Endodermal cell (in vitro differentiated cells): ENCODE measurements at regions not wholly inside any gene's neighbourhood (a gene's known extent, or its start where the extent isn't known, plus 50 kb on each side); places are given as distances from the start of the nearest gene placed in this dataset.

Experiments
- DNase-seq: peaks from one replicate; pipeline ENCODE4 v3.0.0-alpha.2; 2017
- H3K27ac ChIP-seq: 2 replicates; pipeline ENCODE4 v1.5.1; 2013; ENCODE audit warnings: mild to moderate bottlenecking, low read depth, low read length, moderate library complexity
- H3K27me3 ChIP-seq: 2 replicates; pipeline ENCODE4 v1.6.1; 2013; ENCODE audit warnings: mild to moderate bottlenecking, low read length, moderate library complexity; ENCODE audit not compliant: insufficient read depth, control insufficient read depth, poor library complexity, severe bottlenecking
- H3K36me3 ChIP-seq: 2 replicates; pipeline ENCODE4 v1.7.0; 2013; ENCODE audit warnings: mild to moderate bottlenecking, low read length, moderate library complexity; ENCODE audit not compliant: control insufficient read depth, insufficient read depth
- H3K4me1 ChIP-seq: one replicate; pipeline ENCODE4 v1.7.0; 2013; ENCODE audit warnings: low read length; ENCODE audit not compliant: control insufficient read depth, insufficient read depth
- H3K4me3 ChIP-seq: 2 replicates; pipeline ENCODE4 v1.5.1; 2013; ENCODE audit warnings: mild to moderate bottlenecking, low read length, moderate library complexity
- H3K9ac ChIP-seq: 2 replicates; pipeline ENCODE4 v1.6.1; 2013; ENCODE audit warnings: mild to moderate bottlenecking, low read length, moderate library complexity; ENCODE audit not compliant: poor library complexity, severe bottlenecking; ENCODE audit errors: extremely low read depth
- H3K9me3 ChIP-seq: 2 replicates; pipeline ENCODE4 v1.6.1; 2013; ENCODE audit warnings: mild to moderate bottlenecking, low read length, moderate library complexity; ENCODE audit not compliant: control insufficient read depth
- H3K27ac Mint-ChIP-seq: 2 replicates; pipeline ENCODE4 v1.8.0; 2020; ENCODE audit warnings: mixed read lengths
- H3K27me3 Mint-ChIP-seq: 2 replicates; pipeline ENCODE4 v1.8.0; 2021; ENCODE audit warnings: mild to moderate bottlenecking, mixed read lengths; ENCODE audit not compliant: insufficient read depth
- H3K36me3 Mint-ChIP-seq: 2 replicates; pipeline ENCODE4 v1.8.0; 2020; ENCODE audit warnings: low read depth, mixed read lengths
- H3K4me1 Mint-ChIP-seq: 2 replicates; pipeline ENCODE4 v1.8.0; 2020; ENCODE audit warnings: mixed read lengths
- H3K4me3 Mint-ChIP-seq: 2 replicates; pipeline ENCODE4 v1.8.0; 2020; ENCODE audit warnings: mild to moderate bottlenecking, moderate library complexity, mixed read lengths
- H3K9me3 Mint-ChIP-seq: 2 replicates; pipeline ENCODE4 v1.8.0; 2020; ENCODE audit warnings: mild to moderate bottlenecking, mixed read lengths
- WGBS, 2 experiments: methylation state at CpG; one replicate each; pipeline versions ENCODE4 v1.1.5 to v1.1.7; 2013; ENCODE audit warnings: missing lambda C conversion rate in 2 of 2, mixed read lengths in 1 of 2; ENCODE audit not compliant: insufficient coverage in 1 of 2, insufficient read length in 1 of 2; 5-methylcytosine and 5-hydroxymethylcytosine counted together
- TF ChIP-seq, protein P1 (sequence below): fragments of 200-600 bp; sonication (generic); conservative IDR thresholded peaks from 2 replicates; pipeline ENCODE4 v1.5.0; 2021; ENCODE audit warnings: antibody characterized with exemption, mild to moderate bottlenecking

DNA sequence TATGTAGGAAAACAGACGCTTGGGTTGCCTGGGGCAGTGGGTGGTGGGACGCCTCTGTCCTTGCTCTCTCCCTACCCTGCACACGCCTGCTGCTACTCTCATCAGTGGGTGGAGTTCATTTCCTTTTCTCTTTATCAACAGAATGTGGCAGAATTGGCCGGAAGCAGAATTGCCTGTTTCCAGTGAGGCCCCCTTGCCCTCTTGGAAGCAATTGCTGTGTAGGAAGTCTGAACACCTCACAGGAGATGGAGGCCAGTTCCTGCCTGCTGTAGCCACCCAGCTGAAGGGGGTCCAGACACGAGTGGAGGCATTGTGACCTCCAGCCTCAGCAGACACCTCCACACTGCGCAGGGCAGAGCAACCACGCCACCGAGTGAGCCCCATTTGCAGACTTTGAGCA, 331.6 kb upstream of the ZNF32 start:
- no peaks in the 10 kb centered on the region for H3K36me3 Mint-ChIP-seq
- H3K4me1 Mint-ChIP-seq: no peaks in the 10 kb centered on the region
- no peaks in the 10 kb centered on the region for H3K9me3 ChIP-seq

DNA sequence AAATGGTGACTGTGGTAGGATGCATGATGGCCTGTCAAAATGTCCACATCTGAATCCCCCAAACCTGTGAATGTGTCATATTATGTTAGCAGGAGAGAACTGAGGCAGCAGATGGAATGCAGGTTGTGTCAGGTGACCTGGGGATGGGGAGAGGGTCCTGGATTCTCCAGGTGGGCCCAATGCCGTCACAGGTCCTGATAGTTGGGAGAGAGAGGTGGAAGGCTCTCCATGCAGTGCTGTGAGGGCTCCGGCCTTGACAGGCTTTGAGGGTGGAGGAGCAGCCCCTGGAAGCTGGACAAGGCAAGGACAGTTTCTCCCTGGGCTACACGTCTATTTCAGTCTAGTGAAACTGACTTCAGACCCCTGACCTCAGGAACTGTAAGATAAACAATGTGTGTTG, 330.9 kb upstream of the ZNF32 start:
- no peaks in the 10 kb centered on the region for H3K4me1 ChIP-seq
- H3K4me3 ChIP-seq: no peak overlapping the region
- Mint-ChIP-seq H3K4me3 (no peak overlapping the region), H3K4me1 (no peaks in the 10 kb centered on the region), H3K27ac (no peak overlapping the region), H3K27me3 (no peaks in the 10 kb centered on the region), H3K9me3 (no peaks in the 10 kb centered on the region), H3K36me3 (no peaks in the 10 kb centered on the region)
- H3K9me3 ChIP-seq: no peaks in the 10 kb centered on the region
- H3K27me3 ChIP-seq: no peaks in the 10 kb centered on the region
- H3K36me3 ChIP-seq: no peaks in the 10 kb centered on the region
- no peak for DNase-seq
- TF ChIP-seq, protein P1, sequence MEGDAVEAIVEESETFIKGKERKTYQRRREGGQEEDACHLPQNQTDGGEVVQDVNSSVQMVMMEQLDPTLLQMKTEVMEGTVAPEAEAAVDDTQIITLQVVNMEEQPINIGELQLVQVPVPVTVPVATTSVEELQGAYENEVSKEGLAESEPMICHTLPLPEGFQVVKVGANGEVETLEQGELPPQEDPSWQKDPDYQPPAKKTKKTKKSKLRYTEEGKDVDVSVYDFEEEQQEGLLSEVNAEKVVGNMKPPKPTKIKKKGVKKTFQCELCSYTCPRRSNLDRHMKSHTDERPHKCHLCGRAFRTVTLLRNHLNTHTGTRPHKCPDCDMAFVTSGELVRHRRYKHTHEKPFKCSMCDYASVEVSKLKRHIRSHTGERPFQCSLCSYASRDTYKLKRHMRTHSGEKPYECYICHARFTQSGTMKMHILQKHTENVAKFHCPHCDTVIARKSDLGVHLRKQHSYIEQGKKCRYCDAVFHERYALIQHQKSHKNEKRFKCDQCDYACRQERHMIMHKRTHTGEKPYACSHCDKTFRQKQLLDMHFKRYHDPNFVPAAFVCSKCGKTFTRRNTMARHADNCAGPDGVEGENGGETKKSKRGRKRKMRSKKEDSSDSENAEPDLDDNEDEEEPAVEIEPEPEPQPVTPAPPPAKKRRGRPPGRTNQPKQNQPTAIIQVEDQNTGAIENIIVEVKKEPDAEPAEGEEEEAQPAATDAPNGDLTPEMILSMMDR: no peak
- no peak overlapping the region for H3K9ac ChIP-seq
- WGBS, 2 experiments: 83 to 86% methylated on average over 1 to 3 of the region's 3 CpGs
- no peak overlapping the region for H3K27ac ChIP-seq

More for the DNA sequence above, 331.6 kb upstream of the ZNF32 start:
- Histone ChIP-seq H3K36me3 (no peaks in the 10 kb centered on the region), H3K4me3 (no peak overlapping the region), H3K9ac (no peak overlapping the region), H3K27me3 (no peaks in the 10 kb centered on the region), H3K4me1 (no peaks in the 10 kb centered on the region), H3K27ac (no peak overlapping the region)
- Mint-ChIP-seq H3K4me3 (no peak overlapping the region), H3K9me3 (no peaks in the 10 kb centered on the region), H3K27me3 (no peaks in the 10 kb centered on the region), H3K27ac (no peak overlapping the region)
- TF ChIP-seq, protein P1: no peak
- WGBS, 2 experiments: 93 to 100% methylated on average over 4 to 8 of the region's 8 CpGs
- no peak for DNase-seq

GRCh38 chr10:43978936-43979335, 330.3 kb upstream of the ZNF32 start:
- Mint-ChIP-seq H3K4me3 (no peak overlapping the region), H3K27me3 (no peaks in the 10 kb centered on the region), H3K27ac (no peak overlapping the region), H3K9me3 (no peaks in the 10 kb centered on the region), H3K4me1 (no peaks in the 10 kb centered on the region), H3K36me3 (no peaks in the 10 kb centered on the region)
- Histone ChIP-seq H3K27me3 (no peaks in the 10 kb centered on the region), H3K27ac (no peak overlapping the region), H3K9me3 (no peaks in the 10 kb centered on the region), H3K9ac (no peak overlapping the region), H3K4me3 (no peak overlapping the region), H3K4me1 (no peaks in the 10 kb centered on the region), H3K36me3 (no peaks in the 10 kb centered on the region)
- DNase-seq: no peak
- TF ChIP-seq, protein P1: no peak
- 91 to 92% methylated on average over 5 to 9 of the region's 9 CpGs for WGBS, 2 experiments
